ENCODE measurements at regions not wholly inside any gene's neighbourhood (a gene's known extent, or its start where the extent isn't known, plus 50 kb on each side); places are given as distances from the start of the nearest gene placed in this dataset.

GRCh38 chr3:24985668-24986067 lies 442.4 kb upstream of the RARB start:
- dilution Hi-C loops (cut with MboI; ENCODE audit: extremely low pct_ligation_motif_present, low sequenced_read_pairs): no loop called here
- Histone ChIP-seq H3K36me3 (ENCODE audit: control insufficient read depth in 2 of 2, extremely low read depth in 1 of 2, insufficient read depth in 2 of 2, low read length in 2 of 2) (no peaks in the 10 kb centered on the region), H3K27me3 (ENCODE audit: control insufficient read depth in 2 of 2, insufficient read depth in 2 of 2, low read length in 2 of 2) (peaks cover 0 to 1% of the 10 kb centered on the region in 2 experiments), H4K20me1 (replicated peaks; ENCODE audit: control insufficient read depth, extremely low read depth, insufficient read depth, low read length) (no peaks in the 10 kb centered on the region), H2AFZ (ENCODE audit: low read depth, low read length) (no peak overlapping the region), H3K27ac (ENCODE audit: insufficient read depth, low read depth, low read length) (no peak overlapping the region), H3K4me3 (replicated peaks in 1 of 3; ENCODE audit: insufficient read depth in 1 of 3, low read depth in 1 of 3, low read length in 3 of 3) (no peak overlapping the region), H3K4me1 (ENCODE audit: control insufficient read depth, extremely low read depth, insufficient read depth, low read length) (no peaks in the 10 kb centered on the region), H3K9me3 (replicated peaks; ENCODE audit: control insufficient read depth, insufficient read depth, low read length) (no peaks in the 10 kb centered on the region), H3K9ac (replicated peaks; ENCODE audit: extremely low read depth, insufficient read depth, low read length) (no peak overlapping the region), H3K79me2 (ENCODE audit: control insufficient read depth, insufficient read depth, low read length) (no peaks in the 10 kb centered on the region), H3K4me2 (ENCODE audit: insufficient read depth, low read length) (no peak overlapping the region), H3K9me1 (replicated peaks; ENCODE audit: control insufficient read depth, extremely low read depth, insufficient read depth, low read length) (no peaks in the 10 kb centered on the region)
- FAIRE-seq (no peak), DNase-seq (ENCODE audit: low read depth, low spot score) (no peak)
- no peak for TF ChIP-seq JUN (IDR thresholded peaks at IDR 0.05; ENCODE audit: borderline replicate concordance, insufficient read depth, insufficient read length, low read depth)
- TF ChIP-seq FOS (IDR thresholded peaks at IDR 0.05; ENCODE audit: borderline replicate concordance, insufficient read depth, low read length): no peak
- no peak for TF ChIP-seq EZH2 (IDR thresholded peaks at IDR 0.05; ENCODE audit: borderline replicate concordance, low read depth, low read length, severe bottlenecking)
- no peak for TF ChIP-seq MAX (IDR thresholded peaks at IDR 0.05; ENCODE audit: insufficient read depth, insufficient read length)
- no peak for TF ChIP-seq GATA2 (IDR thresholded peaks at IDR 0.05; ENCODE audit: insufficient read depth, insufficient read length, low read depth, low read length)
- no peak for TF ChIP-seq CTCF (IDR thresholded peaks at IDR 0.05; ENCODE audit: extremely low read depth in 1 of 2, insufficient read depth in 1 of 2, low read depth in 1 of 2, low read length in 2 of 2)
- no peak for TF ChIP-seq MYC (IDR thresholded peaks at IDR 0.05; ENCODE audit: low read depth, low read length)
- no peak for TF ChIP-seq POLR2A (IDR thresholded peaks at IDR 0.05; ENCODE audit: low read depth, low read length)
- no peak for TF ChIP-seq POLR2AphosphoS5 (IDR thresholded peaks at IDR 0.05; ENCODE audit: insufficient read depth, low read depth, low read length)
- CTCF ChIA-PET: no interaction called here
- POLR2A ChIA-PET: no interaction called here
- no TSS peak for BruUV-seq (replicated peaks)
- intact Hi-C loops (cut with micrococcal nuclease): no loop called here

All from endothelial cell of umbilical vein (primary cell).